Keratinocyte (primary cell): ENCODE measurements at regions not wholly inside any gene's neighbourhood (a gene's known extent, or its start where the extent isn't known, plus 50 kb on each side); places are given as distances from the start of the nearest gene placed in this dataset.

Source experiments
- DNase-seq: peaks from one replicate; pipeline ENCODE4 v3.0.0-alpha.2; 2011; ENCODE audit warnings: low read depth, missing footprints, low spot score
- FAIRE-seq: peaks from 2 replicates; lab custom pipeline; 2011; peaks lifted over from hg19 to GRCh38; lab: Jason Lieb, UNC
- H2AFZ ChIP-seq: 2 replicates; pipeline ENCODE4 v1.6.0; 2012; ENCODE audit warnings: low read length, control low read depth, inconsistent platforms; ENCODE audit not compliant: control insufficient read depth
- H3K27ac ChIP-seq: 2 replicates; pipeline ENCODE4 v1.5.1; 2011; ENCODE audit warnings: low read length; ENCODE audit not compliant: control insufficient read depth, insufficient read depth
- H3K27me3 ChIP-seq: 3 replicates; pipeline ENCODE4 v1.6.0; 2011; ENCODE audit warnings: low read length; ENCODE audit not compliant: control insufficient read depth, insufficient read depth; ENCODE audit errors: extremely low read depth
- H3K36me3 ChIP-seq, 2 experiments: 2 replicates in 1 of 2; 3 replicates in 1 of 2; pipeline ENCODE4 v1.5.1; 2011; ENCODE audit warnings: low read length in 2 of 2, mild to moderate bottlenecking in 1 of 2; ENCODE audit not compliant: control insufficient read depth in 2 of 2, insufficient read depth in 2 of 2; ENCODE audit errors: extremely low read depth in 1 of 2
- H3K4me1 ChIP-seq: 3 replicates; pipeline ENCODE4 v1.5.1; 2011; ENCODE audit warnings: low read length; ENCODE audit not compliant: control insufficient read depth, insufficient read depth; ENCODE audit errors: extremely low read depth
- H3K4me2 ChIP-seq: 3 replicates; pipeline ENCODE4 v1.6.0; 2011; ENCODE audit warnings: low read depth, low read length; ENCODE audit not compliant: control insufficient read depth, insufficient read depth; ENCODE audit errors: extremely low read depth
- H3K4me3 ChIP-seq, 3 experiments: fragments of 200-600 bp in 1 of 3; sonication (generic) in 1 of 3; 2 replicates in 2 of 3; 3 replicates in 1 of 3; pipeline ENCODE4 v1.5.1; 2011 to 2016; ENCODE audit warnings: low read length in 3 of 3, mild to moderate bottlenecking in 3 of 3, control low read depth in 2 of 3, inconsistent platforms in 1 of 3, low read depth in 1 of 3, mixed read lengths in 1 of 3, mixed run types in 1 of 3, moderate library complexity in 1 of 3; ENCODE audit not compliant: control insufficient read depth in 2 of 3, insufficient read depth in 2 of 3; ENCODE audit errors: extremely low read depth in 1 of 3
- H3K79me2 ChIP-seq: 2 replicates; pipeline ENCODE4 v1.6.0; 2012; ENCODE audit warnings: low read length; ENCODE audit not compliant: control insufficient read depth, insufficient read depth
- H3K9ac ChIP-seq: 3 replicates; pipeline ENCODE4 v1.6.0; 2011; ENCODE audit warnings: low read length; ENCODE audit not compliant: control insufficient read depth, insufficient read depth; ENCODE audit errors: extremely low read depth
- H3K9me1 ChIP-seq: 3 replicates; pipeline ENCODE4 v1.6.0; 2011; ENCODE audit warnings: low read length; ENCODE audit not compliant: control insufficient read depth, insufficient read depth; ENCODE audit errors: extremely low read depth
- H3K9me3 ChIP-seq: 2 replicates; pipeline ENCODE4 v1.5.1; 2012; ENCODE audit warnings: low read depth, low read length; ENCODE audit not compliant: control insufficient read depth
- H4K20me1 ChIP-seq: 3 replicates; pipeline ENCODE4 v1.6.0; 2011; ENCODE audit warnings: low read length; ENCODE audit not compliant: control insufficient read depth, insufficient read depth; ENCODE audit errors: extremely low read depth
- EZH2 ChIP-seq: IDR thresholded peaks from one replicate; pipeline ENCODE4 v1.6.1; 2012; ENCODE audit warnings: inconsistent platforms, mild to moderate bottlenecking, low read length, moderate library complexity
- dilution Hi-C: fragments of 300-500 bp; cut with MboI; formaldehyde crosslinking; loops from one replicate; pipeline ENCODE4 v1.7.0; 2020; ENCODE audit warnings: low sequenced_read_pairs; ENCODE audit not compliant: extremely low pct_ligation_motif_present
- TF ChIP-seq, protein P1 (sequence below), 3 experiments: IDR thresholded peaks in 1 of 3; conservative IDR thresholded peaks in 1 of 3; optimal IDR thresholded peaks in 1 of 3; 2 replicates in 2 of 3; 3 replicates in 1 of 3; pipeline versions ENCODE3 to v1.5.1; 2011; ENCODE audit warnings: low read length in 3 of 3, mild to moderate bottlenecking in 3 of 3, moderate library complexity in 2 of 3, control low read depth in 1 of 3, inconsistent platforms in 1 of 3; ENCODE audit not compliant: insufficient read depth in 2 of 3; ENCODE audit errors: extremely low read depth in 1 of 3

GRCh38 chr11:27754035-27755017 is 54.1 kb upstream of the BDNF start:
- dilution Hi-C loops = no loop called here
- FAIRE-seq (no peak), DNase-seq (no peak)
- no peaks in the 10 kb centered on the region for H3K79me2 ChIP-seq
- no peak overlapping the region for H3K4me2 ChIP-seq
- H3K4me3 ChIP-seq = no peak overlapping the region
- no peaks in the 10 kb centered on the region for H3K9me3 ChIP-seq
- H2AFZ ChIP-seq = no peak overlapping the region
- no peaks in the 10 kb centered on the region for H3K27me3 ChIP-seq
- no peaks in the 10 kb centered on the region for H3K9me1 ChIP-seq
- no peaks in the 10 kb centered on the region for H3K4me1 ChIP-seq
- no peaks in the 10 kb centered on the region for H3K36me3 ChIP-seq
- no peak overlapping the region for H3K27ac ChIP-seq
- TF ChIP-seq, protein P1, sequence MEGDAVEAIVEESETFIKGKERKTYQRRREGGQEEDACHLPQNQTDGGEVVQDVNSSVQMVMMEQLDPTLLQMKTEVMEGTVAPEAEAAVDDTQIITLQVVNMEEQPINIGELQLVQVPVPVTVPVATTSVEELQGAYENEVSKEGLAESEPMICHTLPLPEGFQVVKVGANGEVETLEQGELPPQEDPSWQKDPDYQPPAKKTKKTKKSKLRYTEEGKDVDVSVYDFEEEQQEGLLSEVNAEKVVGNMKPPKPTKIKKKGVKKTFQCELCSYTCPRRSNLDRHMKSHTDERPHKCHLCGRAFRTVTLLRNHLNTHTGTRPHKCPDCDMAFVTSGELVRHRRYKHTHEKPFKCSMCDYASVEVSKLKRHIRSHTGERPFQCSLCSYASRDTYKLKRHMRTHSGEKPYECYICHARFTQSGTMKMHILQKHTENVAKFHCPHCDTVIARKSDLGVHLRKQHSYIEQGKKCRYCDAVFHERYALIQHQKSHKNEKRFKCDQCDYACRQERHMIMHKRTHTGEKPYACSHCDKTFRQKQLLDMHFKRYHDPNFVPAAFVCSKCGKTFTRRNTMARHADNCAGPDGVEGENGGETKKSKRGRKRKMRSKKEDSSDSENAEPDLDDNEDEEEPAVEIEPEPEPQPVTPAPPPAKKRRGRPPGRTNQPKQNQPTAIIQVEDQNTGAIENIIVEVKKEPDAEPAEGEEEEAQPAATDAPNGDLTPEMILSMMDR (optimal IDR thresholded peaks at IDR 0.05 in 1 of 3, IDR thresholded peaks at IDR 0.05 in 1 of 3, conservative IDR thresholded peaks at IDR 0.05 in 1 of 3; ENCODE audit: extremely low read depth in 1 of 3, insufficient read depth in 2 of 3, low read length in 3 of 3) = no peak
- TF ChIP-seq EZH2 = no peak
- H3K9ac ChIP-seq = no peak overlapping the region
- no peaks in the 10 kb centered on the region for H4K20me1 ChIP-seq
